Upper lobe of left lung (tissue), 6 donors: ENCODE measurements at regions not wholly inside any gene's neighbourhood (a gene's known extent, or its start where the extent isn't known, plus 50 kb on each side); places are given as distances from the start of the nearest gene placed in this dataset.

Source experiments
- ATAC-seq, 2 donors: fragments of 200-7000 bp; cut with Tn5 transposase; one replicate each; pipeline ENCODE4 v1.9.1; 2022; ENCODE audit warnings: mild to moderate bottlenecking in 2 of 2, moderate library complexity in 2 of 2; ENCODE audit not compliant: low FRiP score in 2 of 2
- DNase-seq, 2 donors: peaks; one replicate each; pipeline ENCODE4 v3.0.0-alpha.2; 2019 to 2020
- H3K27ac ChIP-seq, 4 donors: fragments of 200-600 bp; sonication (generic); one replicate each; pipeline ENCODE4 v1.5.1; 2016 to 2019
- H3K27me3 ChIP-seq, 4 donors: fragments of 200-600 bp; sonication (generic); one replicate each; pipeline ENCODE4 v1.5.1; 2017 to 2019
- H3K36me3 ChIP-seq, 4 donors: fragments of 200-600 bp; sonication (generic); one replicate each; pipeline ENCODE4 v1.5.1; 2016 to 2019
- H3K4me1 ChIP-seq, 4 donors: fragments of 200-600 bp; sonication (generic); one replicate each; pipeline ENCODE4 v1.5.1; 2018 to 2019
- H3K4me3 ChIP-seq, 4 donors: fragments of 200-600 bp; sonication (generic); one replicate each; pipeline ENCODE4 v1.5.1; 2017 to 2019; ENCODE audit warnings: mild to moderate bottlenecking in 2 of 4, moderate library complexity in 1 of 4
- H3K9me3 ChIP-seq, 4 donors: fragments of 200-600 bp; sonication (generic); one replicate each; pipeline ENCODE4 v1.5.1; 2018 to 2019
- EP300 ChIP-seq, 4 donors: sonication (generic); formaldehyde crosslinking; IDR thresholded peaks; one replicate each; pipeline ENCODE4 v1.5.1; 2017; ENCODE audit warnings: antibody characterized with exemption in 4 of 4, control low read depth in 2 of 4
- POLR2A ChIP-seq, 4 donors: fragments of 450-650 bp; IDR thresholded peaks; one replicate each; pipeline ENCODE4 v1.5.1; 2016 to 2017; ENCODE audit warnings: antibody characterized with exemption in 4 of 4, mild to moderate bottlenecking in 2 of 4
- POLR2AphosphoS5 ChIP-seq, 2 donors: sonication (generic); formaldehyde crosslinking; IDR thresholded peaks; one replicate each; pipeline ENCODE4 v1.5.1; 2017; ENCODE audit warnings: antibody characterized with exemption in 2 of 2
- WGBS, 2 donors: methylation state at CpG; one replicate each; pipeline ENCODE4 v1.1.5; 2017 to 2018; 5-methylcytosine and 5-hydroxymethylcytosine counted together
- TF ChIP-seq, protein P1 (sequence below), 6 experiments: fragments of 450-650 bp in 4 of 6; fragments of 200-600 bp in 2 of 6; sonication (generic) in 2 of 6; IDR thresholded peaks; one replicate each; pipeline ENCODE4 v1.5.1; 2016 to 2019; ENCODE audit warnings: antibody characterized with exemption in 6 of 6
- donor health status: DM: no; HTN: no; CAD: no; lungs with moderate emphysema.
- donor health status: DM: no; HTN: yes; CAD: no; lungs with severe emphysema.

- Histone ChIP-seq H3K27me3 (no peaks in the 10 kb centered on the region), H3K36me3 (no peaks in the 10 kb centered on the region), H3K4me3 (no peak overlapping the region), H3K9me3 (no peaks in the 10 kb centered on the region), H3K27ac (no peak overlapping the region), H3K4me1 (peaks cover 3 to 14% (median 9%) of the 10 kb centered on the region in 4 donors)
- ATAC-seq (no peak), DNase-seq (no peak)
- 78 to 82% methylated on average over 8 of the region's 8 CpGs for WGBS, 2 donors
- TF ChIP-seq, protein P1, sequence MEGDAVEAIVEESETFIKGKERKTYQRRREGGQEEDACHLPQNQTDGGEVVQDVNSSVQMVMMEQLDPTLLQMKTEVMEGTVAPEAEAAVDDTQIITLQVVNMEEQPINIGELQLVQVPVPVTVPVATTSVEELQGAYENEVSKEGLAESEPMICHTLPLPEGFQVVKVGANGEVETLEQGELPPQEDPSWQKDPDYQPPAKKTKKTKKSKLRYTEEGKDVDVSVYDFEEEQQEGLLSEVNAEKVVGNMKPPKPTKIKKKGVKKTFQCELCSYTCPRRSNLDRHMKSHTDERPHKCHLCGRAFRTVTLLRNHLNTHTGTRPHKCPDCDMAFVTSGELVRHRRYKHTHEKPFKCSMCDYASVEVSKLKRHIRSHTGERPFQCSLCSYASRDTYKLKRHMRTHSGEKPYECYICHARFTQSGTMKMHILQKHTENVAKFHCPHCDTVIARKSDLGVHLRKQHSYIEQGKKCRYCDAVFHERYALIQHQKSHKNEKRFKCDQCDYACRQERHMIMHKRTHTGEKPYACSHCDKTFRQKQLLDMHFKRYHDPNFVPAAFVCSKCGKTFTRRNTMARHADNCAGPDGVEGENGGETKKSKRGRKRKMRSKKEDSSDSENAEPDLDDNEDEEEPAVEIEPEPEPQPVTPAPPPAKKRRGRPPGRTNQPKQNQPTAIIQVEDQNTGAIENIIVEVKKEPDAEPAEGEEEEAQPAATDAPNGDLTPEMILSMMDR (IDR thresholded peaks at IDR 0.05), result no peak
- TF ChIP-seq POLR2AphosphoS5 (IDR thresholded peaks at IDR 0.05) (no peak), POLR2A (IDR thresholded peaks at IDR 0.05) (no peak)
Measured at GRCh38 chr6:43915986-43916923, 146.2 kb downstream of the VEGFA start.

DNA sequence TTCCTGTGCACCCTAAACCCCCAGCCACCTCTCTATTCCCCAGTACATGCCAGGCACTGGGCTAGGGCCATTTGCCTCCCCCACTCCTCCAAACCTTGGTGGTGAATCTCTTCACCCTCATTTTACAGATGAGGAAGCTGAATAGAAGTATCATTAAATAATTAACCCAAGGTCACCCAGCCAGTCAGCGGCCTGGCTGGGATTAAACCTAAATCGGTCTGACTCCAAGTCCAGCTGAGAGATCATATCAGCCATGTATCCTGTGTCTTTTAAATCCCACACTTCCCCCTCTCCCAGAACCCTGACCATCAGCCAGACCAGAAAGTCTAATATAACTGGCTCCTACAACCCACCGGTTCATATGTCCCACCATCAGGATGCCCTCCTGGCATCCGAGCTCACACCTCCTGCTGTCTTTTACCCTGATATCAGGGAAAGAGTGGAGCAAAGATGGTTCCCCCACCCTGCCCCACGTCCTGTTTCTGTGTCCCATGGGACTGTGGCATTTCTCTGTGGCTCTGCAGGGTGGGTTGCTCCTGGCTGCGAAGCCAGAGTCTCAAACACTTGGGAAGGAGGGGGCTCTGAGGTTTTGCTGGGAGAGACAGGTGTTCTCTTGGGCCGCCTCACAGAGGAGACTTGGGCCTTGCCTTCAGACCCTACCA lies 145.3 kb downstream of the VEGFA start:
- TF ChIP-seq POLR2AphosphoS5 (IDR thresholded peaks at IDR 0.05), result no peak
- H3K4me1 ChIP-seq, result peaks cover 3 to 14% (median 9%) of the 10 kb centered on the region in 4 donors
- H3K9me3 ChIP-seq, result no peaks in the 10 kb centered on the region
- WGBS, 2 donors, result 90 to 91% methylated on average over 7 of the region's 7 CpGs
- no peak overlapping the region for H3K27ac ChIP-seq
- H3K36me3 ChIP-seq, result no peaks in the 10 kb centered on the region
- no peak overlapping the region for H3K4me3 ChIP-seq
- DNase-seq, result no peak
- no peaks in the 10 kb centered on the region for H3K27me3 ChIP-seq
- no peak for ATAC-seq

DNA sequence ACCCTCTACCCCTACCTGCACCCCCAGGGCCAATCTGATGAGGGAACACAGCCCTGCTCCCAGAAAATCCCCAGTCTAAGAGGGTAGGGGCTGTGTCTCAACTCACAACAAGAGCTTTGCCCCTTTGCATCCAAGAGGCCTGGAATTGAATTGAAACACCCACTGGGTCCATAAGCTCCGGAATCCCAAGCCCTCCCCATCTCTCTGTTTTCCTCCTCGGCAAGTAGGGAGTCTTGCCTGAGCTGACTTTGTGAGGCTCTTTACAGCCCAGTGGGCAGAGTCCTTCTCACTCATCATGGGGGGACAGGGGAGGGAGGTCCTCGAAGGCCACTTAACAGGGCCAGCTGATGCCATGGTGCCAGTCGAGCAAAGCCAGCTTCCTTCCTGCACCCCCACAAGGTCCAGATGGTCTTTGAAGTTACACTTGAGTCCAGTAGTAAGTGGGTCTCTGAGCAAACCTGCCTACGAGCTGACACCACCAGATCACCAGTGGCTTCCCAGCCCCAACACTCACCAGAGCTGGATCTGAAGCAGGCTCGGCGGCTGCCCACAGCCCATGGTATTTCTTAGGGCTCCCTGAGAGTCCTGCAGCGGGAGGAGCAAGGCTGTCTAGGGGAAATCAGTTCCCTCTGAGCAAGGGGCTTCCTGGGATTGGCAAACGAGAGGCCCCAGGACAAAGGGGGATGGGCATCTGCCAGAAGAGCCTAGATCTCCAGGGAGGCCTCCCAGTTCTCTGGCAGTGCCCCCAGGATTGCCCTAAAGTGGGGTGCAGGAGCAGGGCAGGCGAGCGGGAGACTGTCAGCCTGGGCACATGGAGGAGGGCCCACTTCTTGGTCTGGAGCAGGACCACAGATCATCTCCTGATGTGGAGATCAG lies 144.5 kb downstream of the VEGFA start:
- Histone ChIP-seq H3K9me3 (no peaks in the 10 kb centered on the region), H3K27ac (no peak overlapping the region), H3K4me1 (peaks cover 3 to 14% (median 9%) of the 10 kb centered on the region in 4 donors), H3K27me3 (no peaks in the 10 kb centered on the region), H3K36me3 (no peaks in the 10 kb centered on the region), H3K4me3 (no peak overlapping the region)
- no peak for ATAC-seq
- 69 to 83% methylated on average over 3 to 11 of the region's 11 CpGs for WGBS, 2 donors
- DNase-seq, result no peak
- TF ChIP-seq EP300 (IDR thresholded peaks at IDR 0.05) (no peak), POLR2A (IDR thresholded peaks at IDR 0.05) (no peak), POLR2AphosphoS5 (IDR thresholded peaks at IDR 0.05) (no peak)
- TF ChIP-seq, protein P1 (IDR thresholded peaks at IDR 0.05), result no peak

DNA sequence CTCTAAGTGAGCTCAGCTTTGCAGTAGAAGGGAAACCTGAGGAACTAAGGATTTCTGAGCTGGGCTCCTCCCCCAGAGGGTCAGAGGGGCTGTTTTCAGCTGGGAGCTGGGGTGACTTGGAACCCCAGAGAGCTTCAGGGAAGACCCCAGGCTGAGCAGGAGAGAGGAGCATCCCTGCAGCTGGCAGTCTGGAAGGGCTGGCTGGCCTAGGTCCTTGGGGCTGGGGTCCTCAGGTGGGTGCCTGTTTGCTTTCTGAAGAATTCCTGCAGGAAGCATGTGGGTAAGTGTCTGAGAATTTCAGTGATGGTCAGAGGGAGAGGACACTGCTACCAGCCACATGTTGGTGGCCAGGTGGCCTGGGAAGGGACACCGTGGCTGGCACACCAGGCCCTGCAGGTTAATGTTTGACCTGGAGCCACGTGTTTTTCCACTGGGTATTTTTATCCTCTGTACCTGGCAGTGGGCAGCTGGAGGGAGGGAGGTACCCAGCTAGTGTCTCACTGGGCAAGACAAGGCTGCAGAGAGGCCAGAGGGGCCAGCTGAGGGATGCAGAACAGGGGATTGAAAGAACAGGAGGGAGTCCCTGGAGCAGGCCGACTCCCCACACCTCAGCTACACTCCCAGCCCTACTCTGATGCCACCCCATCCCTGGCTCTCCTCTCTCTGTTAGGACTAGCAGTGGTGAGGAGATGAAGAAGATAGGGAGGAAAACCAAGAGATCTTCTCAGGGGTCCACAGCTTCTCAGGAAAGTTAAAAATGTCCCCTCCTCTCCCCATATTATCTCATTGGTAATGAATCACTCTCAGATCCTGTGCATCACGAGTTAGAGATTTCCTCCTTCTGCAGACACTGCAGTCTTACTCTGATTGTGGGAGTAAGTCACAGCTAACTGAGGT lies 143.6 kb downstream of the VEGFA start:
- Histone ChIP-seq H3K36me3 (no peaks in the 10 kb centered on the region), H3K27me3 (no peaks in the 10 kb centered on the region), H3K9me3 (no peaks in the 10 kb centered on the region), H3K27ac (no peak overlapping the region), H3K4me3 (no peak overlapping the region), H3K4me1 (peaks cover 3 to 14% (median 9%) of the 10 kb centered on the region in 4 donors)
- TF ChIP-seq, protein P1 (IDR thresholded peaks at IDR 0.05), result no peak
- no peak for TF ChIP-seq POLR2AphosphoS5 (IDR thresholded peaks at IDR 0.05)
- no peak for TF ChIP-seq EP300 (IDR thresholded peaks at IDR 0.05)
- no peak for TF ChIP-seq POLR2A (IDR thresholded peaks at IDR 0.05)
- DNase-seq (no peak), ATAC-seq (no peak)
- WGBS, 2 donors, result 67 to 72% methylated on average over 4 of the region's 4 CpGs
